Astrocyte (in vitro differentiated cells and primary cell): ENCODE measurements at regions not wholly inside any gene's neighbourhood (a gene's known extent, or its start where the extent isn't known, plus 50 kb on each side); places are given as distances from the start of the nearest gene placed in this dataset.

ENCODE experiments used
- DNase-seq: peaks from one replicate; pipeline ENCODE4 v3.0.0-alpha.2; 2010; ENCODE audit warnings: low read depth
- FAIRE-seq: peaks from 2 replicates; lab custom pipeline; 2011; peaks lifted over from hg19 to GRCh38; lab: Jason Lieb, UNC
- H2AFZ ChIP-seq: 2 replicates; pipeline ENCODE4 v1.6.0; 2012; ENCODE audit warnings: low read depth, low read length, inconsistent platforms
- H3K27ac ChIP-seq: 2 replicates; pipeline ENCODE4 v1.5.1; 2011; ENCODE audit warnings: low read depth, low read length, inconsistent platforms
- H3K27me3 ChIP-seq: 2 replicates; pipeline ENCODE4 v1.6.0; 2011; ENCODE audit warnings: low read length, inconsistent platforms; ENCODE audit not compliant: insufficient read depth
- H3K36me3 ChIP-seq: 2 replicates; pipeline ENCODE4 v1.5.1; 2011; ENCODE audit warnings: low read length, inconsistent platforms; ENCODE audit not compliant: insufficient read depth
- H3K4me1 ChIP-seq: 2 replicates; pipeline ENCODE4 v1.5.1; 2011; ENCODE audit warnings: low read length, inconsistent platforms; ENCODE audit not compliant: insufficient read depth
- H3K4me2 ChIP-seq: 2 replicates; pipeline ENCODE4 v1.6.0; 2012; ENCODE audit warnings: low read length, inconsistent platforms
- H3K4me3 ChIP-seq: 2 replicates; pipeline ENCODE4 v1.5.1; 2011; ENCODE audit warnings: low read depth, mild to moderate bottlenecking, low read length, inconsistent platforms; ENCODE audit not compliant: insufficient read depth
- H3K79me2 ChIP-seq: 2 replicates; pipeline ENCODE4 v1.6.0; 2012; ENCODE audit warnings: mild to moderate bottlenecking, low read length, inconsistent platforms; ENCODE audit not compliant: insufficient read depth
- H3K9ac ChIP-seq: 2 replicates; pipeline ENCODE4 v1.6.0; 2012; ENCODE audit warnings: mild to moderate bottlenecking, low read length, inconsistent platforms
- H3K9me3 ChIP-seq: 2 replicates; pipeline ENCODE4 v1.5.1; 2012; ENCODE audit warnings: low read depth, mild to moderate bottlenecking, low read length, inconsistent platforms; ENCODE audit not compliant: insufficient read depth
- H4K20me1 ChIP-seq: 2 replicates; pipeline ENCODE4 v1.6.0; 2012; ENCODE audit warnings: low read length, inconsistent platforms; ENCODE audit not compliant: insufficient read depth
- H3K27ac Mint-ChIP-seq: one replicate; pipeline ENCODE4 v1.8.0; 2021; ENCODE audit warnings: mild to moderate bottlenecking, mixed read lengths; ENCODE audit not compliant: unreplicated experiment
- H3K27me3 Mint-ChIP-seq: one replicate; pipeline ENCODE4 v1.8.0; 2021; ENCODE audit warnings: low read depth, mixed read lengths; ENCODE audit not compliant: unreplicated experiment
- H3K36me3 Mint-ChIP-seq: one replicate; pipeline ENCODE4 v1.8.0; 2021; ENCODE audit warnings: low read depth, mixed read lengths; ENCODE audit not compliant: unreplicated experiment
- H3K4me1 Mint-ChIP-seq: one replicate; pipeline ENCODE4 v1.8.0; 2021; ENCODE audit warnings: low read depth, mixed read lengths; ENCODE audit not compliant: unreplicated experiment
- H3K4me3 Mint-ChIP-seq: one replicate; pipeline ENCODE4 v1.8.0; 2021; ENCODE audit warnings: mild to moderate bottlenecking, moderate library complexity, mixed read lengths; ENCODE audit not compliant: unreplicated experiment
- H3K9me3 Mint-ChIP-seq: one replicate; pipeline ENCODE4 v1.8.0; 2021; ENCODE audit warnings: mild to moderate bottlenecking, mixed read lengths; ENCODE audit not compliant: unreplicated experiment
- CTCF ChIP-seq: IDR thresholded peaks from 2 replicates; pipeline ENCODE4 v1.5.1; 2011; ENCODE audit warnings: low read depth, mild to moderate bottlenecking, inconsistent platforms, low read length, moderate library complexity; ENCODE audit not compliant: insufficient read depth
- EZH2 ChIP-seq: IDR thresholded peaks from 2 replicates; pipeline ENCODE4 v1.6.1; 2012; ENCODE audit warnings: mild to moderate bottlenecking, low read length, inconsistent platforms; ENCODE audit not compliant: insufficient read depth

DNA sequence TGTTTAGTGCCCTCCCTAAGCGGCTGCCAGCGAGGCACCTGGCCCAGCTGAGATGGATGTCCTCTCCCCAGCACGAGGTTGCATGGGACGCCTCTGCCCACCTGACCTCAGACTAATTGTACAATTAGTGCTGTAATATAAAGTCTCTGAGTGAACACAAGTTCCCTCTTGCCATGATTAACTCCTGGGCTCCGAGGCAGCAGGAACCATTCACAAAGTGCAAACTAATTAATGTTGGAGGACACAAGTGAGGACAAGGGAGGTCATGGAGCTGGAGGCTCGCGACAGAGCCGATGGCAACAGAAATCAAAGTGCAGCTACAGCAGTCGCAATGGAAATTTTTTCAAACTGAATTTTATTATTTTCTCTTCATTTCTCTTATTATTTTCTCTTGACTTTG, 156.6 kb upstream of the ADARB2 start:
- Histone ChIP-seq H3K27me3 (no peaks in the 10 kb centered on the region), H3K36me3 (no peaks in the 10 kb centered on the region), H4K20me1 (no peaks in the 10 kb centered on the region), H3K4me3 (no peak overlapping the region), H2AFZ (no peak overlapping the region), H3K4me1 (no peaks in the 10 kb centered on the region), H3K9me3 (no peaks in the 10 kb centered on the region), H3K9ac (no peak overlapping the region), H3K79me2 (no peaks in the 10 kb centered on the region), H3K27ac (no peak overlapping the region), H3K4me2 (no peak overlapping the region)
- no peaks in the 10 kb centered on the region for H3K36me3 Mint-ChIP-seq
- FAIRE-seq = no peak
- no peaks in the 10 kb centered on the region for H3K4me1 Mint-ChIP-seq
- no peak for DNase-seq
- peaks cover 2% of the 10 kb centered on the region for H3K9me3 Mint-ChIP-seq
- TF ChIP-seq CTCF (no peak), EZH2 (no peak)
- H3K27me3 Mint-ChIP-seq = peaks cover 6% of the 10 kb centered on the region
- no peak overlapping the region for H3K27ac Mint-ChIP-seq
- no peak overlapping the region for H3K4me3 Mint-ChIP-seq

DNA sequence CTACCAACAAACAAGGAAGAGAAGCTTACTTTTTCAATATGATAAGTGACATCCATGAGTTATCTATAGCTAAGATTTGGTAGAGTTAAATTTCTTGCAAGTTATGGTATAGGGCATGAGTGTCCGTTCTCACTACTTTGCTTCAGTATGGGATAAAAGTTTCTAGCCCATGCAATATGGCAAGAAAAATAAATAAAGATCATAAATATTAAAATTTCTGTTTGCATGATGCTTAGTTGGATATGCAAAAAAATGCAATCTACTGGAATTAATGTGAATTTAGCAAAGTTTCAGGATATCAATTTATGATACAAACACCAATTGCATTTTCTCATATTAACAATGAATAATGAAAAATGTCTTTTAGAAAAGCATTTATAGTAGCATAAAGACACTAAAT, 148.7 kb upstream of the ADARB2 start:
- Mint-ChIP-seq H3K27ac (no peak overlapping the region), H3K4me1 (no peaks in the 10 kb centered on the region), H3K9me3 (peaks cover 7% of the 10 kb centered on the region), H3K27me3 (peaks cover 9% of the 10 kb centered on the region), H3K36me3 (no peaks in the 10 kb centered on the region), H3K4me3 (no peak overlapping the region)
- no peaks in the 10 kb centered on the region for H4K20me1 ChIP-seq
- no peaks in the 10 kb centered on the region for H3K4me1 ChIP-seq
- peaks cover 5% of the 10 kb centered on the region for H3K9me3 ChIP-seq
- no peak overlapping the region for H3K4me2 ChIP-seq
- H3K27me3 ChIP-seq = no peaks in the 10 kb centered on the region
- H3K36me3 ChIP-seq = no peaks in the 10 kb centered on the region
- no peak for FAIRE-seq
- no peak overlapping the region for H3K27ac ChIP-seq
- TF ChIP-seq CTCF (no peak), EZH2 (no peak)
- H3K79me2 ChIP-seq = no peaks in the 10 kb centered on the region
- no peak overlapping the region for H3K9ac ChIP-seq
- H3K4me3 ChIP-seq = no peak overlapping the region
- H2AFZ ChIP-seq = no peak overlapping the region
- DNase-seq = no peak

GRCh38 chr10:1882728-1883127, 145.4 kb upstream of the ADARB2 start:
- H2AFZ ChIP-seq = no peak overlapping the region
- DNase-seq (no peak), FAIRE-seq (no peak)
- H4K20me1 ChIP-seq = no peaks in the 10 kb centered on the region
- TF ChIP-seq EZH2 (no peak), CTCF (no peak)
- H3K27me3 ChIP-seq = no peaks in the 10 kb centered on the region
- no peaks in the 10 kb centered on the region for H3K4me1 ChIP-seq
- no peak overlapping the region for H3K4me3 ChIP-seq
- no peaks in the 10 kb centered on the region for H3K9me3 Mint-ChIP-seq
- H3K9me3 ChIP-seq = peaks cover 5% of the 10 kb centered on the region
- H3K4me3 Mint-ChIP-seq = no peak overlapping the region
- H3K9ac ChIP-seq = no peak overlapping the region
- no peak overlapping the region for H3K27ac Mint-ChIP-seq
- peaks cover 14% of the 10 kb centered on the region for H3K27me3 Mint-ChIP-seq
- H3K4me1 Mint-ChIP-seq = no peaks in the 10 kb centered on the region
- H3K27ac ChIP-seq = no peak overlapping the region
- H3K36me3 ChIP-seq = no peaks in the 10 kb centered on the region
- H3K36me3 Mint-ChIP-seq = no peaks in the 10 kb centered on the region
- H3K4me2 ChIP-seq = no peak overlapping the region
- no peaks in the 10 kb centered on the region for H3K79me2 ChIP-seq
